Keratinocyte (primary cell): ENCODE measurements at regions not wholly inside any gene's neighbourhood (a gene's known extent, or its start where the extent isn't known, plus 50 kb on each side); places are given as distances from the start of the nearest gene placed in this dataset.

Source experiments
- DNase-seq: peaks from one replicate; pipeline ENCODE4 v3.0.0-alpha.2; 2011; ENCODE audit warnings: low read depth, missing footprints, low spot score
- FAIRE-seq: peaks from 2 replicates; lab custom pipeline; 2011; peaks lifted over from hg19 to GRCh38; lab: Jason Lieb, UNC
- H2AFZ ChIP-seq: 2 replicates; pipeline ENCODE4 v1.6.0; 2012; ENCODE audit warnings: low read length, control low read depth, inconsistent platforms; ENCODE audit not compliant: control insufficient read depth
- H3K27ac ChIP-seq: 2 replicates; pipeline ENCODE4 v1.5.1; 2011; ENCODE audit warnings: low read length; ENCODE audit not compliant: control insufficient read depth, insufficient read depth
- H3K27me3 ChIP-seq: 3 replicates; pipeline ENCODE4 v1.6.0; 2011; ENCODE audit warnings: low read length; ENCODE audit not compliant: control insufficient read depth, insufficient read depth; ENCODE audit errors: extremely low read depth
- H3K36me3 ChIP-seq, 2 experiments: 2 replicates in 1 of 2; 3 replicates in 1 of 2; pipeline ENCODE4 v1.5.1; 2011; ENCODE audit warnings: low read length in 2 of 2, mild to moderate bottlenecking in 1 of 2; ENCODE audit not compliant: control insufficient read depth in 2 of 2, insufficient read depth in 2 of 2; ENCODE audit errors: extremely low read depth in 1 of 2
- H3K4me1 ChIP-seq: 3 replicates; pipeline ENCODE4 v1.5.1; 2011; ENCODE audit warnings: low read length; ENCODE audit not compliant: control insufficient read depth, insufficient read depth; ENCODE audit errors: extremely low read depth
- H3K4me2 ChIP-seq: 3 replicates; pipeline ENCODE4 v1.6.0; 2011; ENCODE audit warnings: low read depth, low read length; ENCODE audit not compliant: control insufficient read depth, insufficient read depth; ENCODE audit errors: extremely low read depth
- H3K4me3 ChIP-seq, 3 experiments: fragments of 200-600 bp in 1 of 3; sonication (generic) in 1 of 3; 2 replicates in 2 of 3; 3 replicates in 1 of 3; pipeline ENCODE4 v1.5.1; 2011 to 2016; ENCODE audit warnings: low read length in 3 of 3, mild to moderate bottlenecking in 3 of 3, control low read depth in 2 of 3, inconsistent platforms in 1 of 3, low read depth in 1 of 3, mixed read lengths in 1 of 3, mixed run types in 1 of 3, moderate library complexity in 1 of 3; ENCODE audit not compliant: control insufficient read depth in 2 of 3, insufficient read depth in 2 of 3; ENCODE audit errors: extremely low read depth in 1 of 3
- H3K79me2 ChIP-seq: 2 replicates; pipeline ENCODE4 v1.6.0; 2012; ENCODE audit warnings: low read length; ENCODE audit not compliant: control insufficient read depth, insufficient read depth
- H3K9ac ChIP-seq: 3 replicates; pipeline ENCODE4 v1.6.0; 2011; ENCODE audit warnings: low read length; ENCODE audit not compliant: control insufficient read depth, insufficient read depth; ENCODE audit errors: extremely low read depth
- H3K9me1 ChIP-seq: 3 replicates; pipeline ENCODE4 v1.6.0; 2011; ENCODE audit warnings: low read length; ENCODE audit not compliant: control insufficient read depth, insufficient read depth; ENCODE audit errors: extremely low read depth
- H3K9me3 ChIP-seq: 2 replicates; pipeline ENCODE4 v1.5.1; 2012; ENCODE audit warnings: low read depth, low read length; ENCODE audit not compliant: control insufficient read depth
- H4K20me1 ChIP-seq: 3 replicates; pipeline ENCODE4 v1.6.0; 2011; ENCODE audit warnings: low read length; ENCODE audit not compliant: control insufficient read depth, insufficient read depth; ENCODE audit errors: extremely low read depth
- EZH2 ChIP-seq: IDR thresholded peaks from one replicate; pipeline ENCODE4 v1.6.1; 2012; ENCODE audit warnings: inconsistent platforms, mild to moderate bottlenecking, low read length, moderate library complexity
- dilution Hi-C: fragments of 300-500 bp; cut with MboI; formaldehyde crosslinking; loops from one replicate; pipeline ENCODE4 v1.7.0; 2020; ENCODE audit warnings: low sequenced_read_pairs; ENCODE audit not compliant: extremely low pct_ligation_motif_present
- TF ChIP-seq, protein P1 (sequence below), 3 experiments: IDR thresholded peaks in 1 of 3; conservative IDR thresholded peaks in 1 of 3; optimal IDR thresholded peaks in 1 of 3; 2 replicates in 2 of 3; 3 replicates in 1 of 3; pipeline versions ENCODE3 to v1.5.1; 2011; ENCODE audit warnings: low read length in 3 of 3, mild to moderate bottlenecking in 3 of 3, moderate library complexity in 2 of 3, control low read depth in 1 of 3, inconsistent platforms in 1 of 3; ENCODE audit not compliant: insufficient read depth in 2 of 3; ENCODE audit errors: extremely low read depth in 1 of 3

DNA sequence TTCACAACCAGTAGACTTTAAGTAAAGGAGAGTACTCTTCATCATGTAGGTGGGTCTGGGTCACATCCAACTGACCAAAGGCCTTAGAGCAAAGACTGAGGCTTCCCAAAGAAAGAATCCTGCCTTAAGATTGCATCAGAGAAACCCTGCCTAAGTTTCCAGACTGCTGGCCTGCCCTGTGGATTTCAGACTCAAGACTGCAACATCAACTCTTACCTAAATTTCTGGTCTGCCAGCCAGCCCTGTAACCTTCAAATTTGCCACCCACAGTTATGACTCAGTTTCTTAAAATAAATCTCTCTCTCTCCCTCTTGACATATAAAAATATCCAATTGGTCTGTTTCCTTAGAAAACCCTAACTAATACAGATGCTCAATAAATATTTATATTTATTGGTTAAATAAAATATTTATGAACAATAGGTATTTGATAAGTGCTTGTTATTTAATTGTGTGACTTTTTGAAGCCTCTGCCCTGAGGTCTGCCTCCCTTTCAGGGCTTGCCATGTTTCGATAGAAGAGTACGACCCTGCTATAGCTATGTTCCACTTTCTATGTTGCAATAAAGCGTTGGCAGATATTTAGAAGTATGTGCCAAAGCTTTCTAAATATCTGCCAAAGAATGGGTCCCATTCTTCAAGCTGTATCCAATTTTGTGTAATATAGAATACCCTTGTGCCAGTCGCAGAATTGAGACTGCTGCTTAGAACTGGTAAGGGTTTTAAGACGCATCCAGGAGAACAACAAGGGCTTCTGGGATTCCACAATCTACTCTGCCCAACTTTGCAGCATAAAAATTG lies 65.7 kb downstream of the TMEM30B start:
- H3K9ac ChIP-seq = no peak overlapping the region
- DNase-seq (no peak), FAIRE-seq (no peak)
- H3K36me3 ChIP-seq = no peaks in the 10 kb centered on the region
- H2AFZ ChIP-seq = no peak overlapping the region
- no peaks in the 10 kb centered on the region for H3K79me2 ChIP-seq
- H3K9me1 ChIP-seq = no peaks in the 10 kb centered on the region
- no peak for TF ChIP-seq EZH2
- TF ChIP-seq, protein P1, sequence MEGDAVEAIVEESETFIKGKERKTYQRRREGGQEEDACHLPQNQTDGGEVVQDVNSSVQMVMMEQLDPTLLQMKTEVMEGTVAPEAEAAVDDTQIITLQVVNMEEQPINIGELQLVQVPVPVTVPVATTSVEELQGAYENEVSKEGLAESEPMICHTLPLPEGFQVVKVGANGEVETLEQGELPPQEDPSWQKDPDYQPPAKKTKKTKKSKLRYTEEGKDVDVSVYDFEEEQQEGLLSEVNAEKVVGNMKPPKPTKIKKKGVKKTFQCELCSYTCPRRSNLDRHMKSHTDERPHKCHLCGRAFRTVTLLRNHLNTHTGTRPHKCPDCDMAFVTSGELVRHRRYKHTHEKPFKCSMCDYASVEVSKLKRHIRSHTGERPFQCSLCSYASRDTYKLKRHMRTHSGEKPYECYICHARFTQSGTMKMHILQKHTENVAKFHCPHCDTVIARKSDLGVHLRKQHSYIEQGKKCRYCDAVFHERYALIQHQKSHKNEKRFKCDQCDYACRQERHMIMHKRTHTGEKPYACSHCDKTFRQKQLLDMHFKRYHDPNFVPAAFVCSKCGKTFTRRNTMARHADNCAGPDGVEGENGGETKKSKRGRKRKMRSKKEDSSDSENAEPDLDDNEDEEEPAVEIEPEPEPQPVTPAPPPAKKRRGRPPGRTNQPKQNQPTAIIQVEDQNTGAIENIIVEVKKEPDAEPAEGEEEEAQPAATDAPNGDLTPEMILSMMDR (optimal IDR thresholded peaks at IDR 0.05 in 1 of 3, IDR thresholded peaks at IDR 0.05 in 1 of 3, conservative IDR thresholded peaks at IDR 0.05 in 1 of 3; ENCODE audit: extremely low read depth in 1 of 3, insufficient read depth in 2 of 3, low read length in 3 of 3) = no peak
- dilution Hi-C loops = loop anchor here (25.0 kb wide), 1 partner anchor 578 kb away; the partner anchor contains the start of gene SIX1
- H3K4me2 ChIP-seq = no peak overlapping the region
- no peak overlapping the region for H3K27ac ChIP-seq
- no peaks in the 10 kb centered on the region for H3K9me3 ChIP-seq
- H3K27me3 ChIP-seq = peaks cover 7% of the 10 kb centered on the region
- H3K4me1 ChIP-seq = no peaks in the 10 kb centered on the region
- no peak overlapping the region for H3K4me3 ChIP-seq
- H4K20me1 ChIP-seq = no peaks in the 10 kb centered on the region

GRCh38 chr14:61213920-61214319 lies 67.2 kb downstream of the TMEM30B start:
- H3K4me1 ChIP-seq = no peaks in the 10 kb centered on the region
- TF ChIP-seq EZH2 = no peak
- TF ChIP-seq, protein P1 (optimal IDR thresholded peaks at IDR 0.05 in 1 of 3, IDR thresholded peaks at IDR 0.05 in 1 of 3, conservative IDR thresholded peaks at IDR 0.05 in 1 of 3; ENCODE audit: extremely low read depth in 1 of 3, insufficient read depth in 2 of 3, low read length in 3 of 3) = no peak
- H3K9me1 ChIP-seq = no peaks in the 10 kb centered on the region
- FAIRE-seq = no peak
- no peak overlapping the region for H3K9ac ChIP-seq
- H3K9me3 ChIP-seq = no peaks in the 10 kb centered on the region
- no peak for DNase-seq
- H3K4me3 ChIP-seq = no peak overlapping the region
- H3K27me3 ChIP-seq = peaks cover 4% of the 10 kb centered on the region
- H3K27ac ChIP-seq = no peak overlapping the region
- no peak overlapping the region for H3K4me2 ChIP-seq
- H4K20me1 ChIP-seq = no peaks in the 10 kb centered on the region
- H3K36me3 ChIP-seq = no peaks in the 10 kb centered on the region
- no peaks in the 10 kb centered on the region for H3K79me2 ChIP-seq
- H2AFZ ChIP-seq = no peak overlapping the region
- dilution Hi-C loops = loop anchor here (25.0 kb wide), 1 partner anchor 577 kb away; the partner anchor contains the start of gene SIX1
